Ammon's horn (tissue), 1 donor: ENCODE measurements at regions not wholly inside any gene's neighbourhood (a gene's known extent, or its start where the extent isn't known, plus 50 kb on each side); places are given as distances from the start of the nearest gene placed in this dataset.

ENCODE experiments used
- DNase-seq: peaks from one replicate; pipeline ENCODE4 v3.0.0-alpha.2; 2016; ENCODE audit warnings: low spot score

- DNase-seq: no peak
Measured at GRCh38 chr7:25982684-25983083, 169.3 kb upstream of the NFE2L3 start.

- no peak for DNase-seq
Measured at GRCh38 chr7:25985196-25985595, 166.8 kb upstream of the NFE2L3 start.

DNA sequence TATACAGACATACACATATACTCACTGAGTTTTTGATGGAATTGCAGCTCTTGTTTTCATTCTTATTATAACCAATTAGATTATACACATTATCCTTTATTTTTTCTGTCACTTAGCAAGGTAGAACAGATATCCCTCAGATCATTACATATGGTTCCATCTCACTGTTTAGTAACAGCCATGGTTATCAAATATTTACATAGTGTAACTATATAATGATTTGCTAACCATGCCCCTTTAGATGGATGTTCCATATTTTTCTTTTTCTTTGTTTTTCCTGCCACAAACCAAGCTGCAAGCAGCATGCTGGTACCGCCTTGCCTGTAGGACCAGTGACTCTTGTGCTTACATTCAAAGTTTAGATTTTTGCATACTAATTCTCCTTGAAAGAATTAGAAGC, 163.4 kb upstream of the NFE2L3 start:
- no peak for DNase-seq

DNA sequence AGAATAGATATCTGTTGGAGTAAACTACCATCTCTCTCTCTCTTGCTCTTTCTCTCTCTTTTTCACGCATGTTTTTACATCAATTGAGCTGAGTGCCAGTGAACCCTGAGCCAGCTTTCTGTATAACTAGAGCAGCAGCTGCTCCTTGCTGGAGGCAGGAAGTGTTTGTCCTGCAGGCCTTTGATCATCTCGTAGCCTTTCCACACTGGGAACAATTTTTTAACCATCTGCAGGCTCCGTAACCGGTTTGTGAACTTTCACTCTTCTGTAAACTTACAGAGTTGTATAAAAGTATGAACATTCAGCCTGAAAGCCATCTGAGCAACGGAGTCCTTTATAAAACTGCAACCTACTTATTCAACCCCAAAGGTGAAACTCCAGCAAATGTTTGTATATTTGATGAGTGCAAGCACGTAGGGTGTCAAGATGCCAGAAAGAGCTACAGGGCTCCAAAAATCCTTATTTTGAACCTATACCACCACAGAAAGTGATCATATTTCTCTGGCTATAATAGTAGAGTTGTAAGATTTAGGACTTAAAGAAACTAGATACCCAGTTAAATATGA, 162.8 kb upstream of the NFE2L3 start:
- no peak for DNase-seq

DNA sequence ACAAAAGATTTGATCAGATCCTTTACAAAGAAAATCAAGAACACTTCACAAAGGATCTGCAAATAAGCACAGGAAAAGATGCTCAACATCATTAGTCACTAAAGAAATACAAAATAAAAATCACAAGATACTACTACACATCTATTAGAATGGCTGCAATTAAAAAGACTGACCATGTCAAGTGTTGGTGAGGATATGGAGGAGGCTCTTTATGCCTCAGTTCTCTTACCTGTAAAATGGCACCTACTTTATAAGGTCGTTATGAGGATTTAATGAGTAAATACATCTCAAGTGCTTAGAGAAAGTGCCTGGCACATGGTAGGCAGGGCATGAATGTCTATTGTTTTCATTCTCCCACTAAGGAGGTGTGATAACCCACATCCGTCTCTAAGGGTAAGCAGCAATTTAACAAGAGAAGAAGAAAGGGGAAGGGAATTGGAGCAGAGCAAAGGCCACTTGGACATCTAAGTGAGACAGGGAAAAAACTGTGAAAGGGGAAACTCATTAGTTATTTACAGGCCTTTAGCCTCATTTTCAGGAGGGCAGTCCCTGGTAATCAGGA, 157.5 kb upstream of the NFE2L3 start:
- DNase-seq: no peak

- DNase-seq: no peak
Measured at GRCh38 chr7:25995216-25995615, 156.8 kb upstream of the NFE2L3 start.

GRCh38 chr7:25996006-25996408, 156.0 kb upstream of the NFE2L3 start:
- DNase-seq: no peak

DNA sequence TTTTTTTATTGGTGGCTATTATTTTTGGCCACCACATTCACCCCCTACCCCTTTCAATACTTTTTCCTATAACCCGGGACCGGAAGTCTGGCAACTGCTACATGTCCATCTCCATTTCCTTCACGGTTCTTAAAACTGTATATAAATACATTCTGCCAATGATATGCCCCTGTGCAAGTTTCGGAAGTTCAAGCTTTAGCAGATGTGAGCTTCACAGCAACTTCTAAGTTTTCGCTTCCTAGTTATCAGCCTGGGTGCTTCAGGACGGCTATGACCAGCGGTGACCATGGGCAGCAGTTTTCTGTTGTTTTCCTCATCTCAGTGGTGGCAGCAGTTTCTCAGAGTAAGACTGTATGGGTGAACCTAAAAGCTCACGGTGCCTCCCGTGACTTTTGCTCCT, 153.5 kb upstream of the NFE2L3 start:
- no peak for DNase-seq

DNA sequence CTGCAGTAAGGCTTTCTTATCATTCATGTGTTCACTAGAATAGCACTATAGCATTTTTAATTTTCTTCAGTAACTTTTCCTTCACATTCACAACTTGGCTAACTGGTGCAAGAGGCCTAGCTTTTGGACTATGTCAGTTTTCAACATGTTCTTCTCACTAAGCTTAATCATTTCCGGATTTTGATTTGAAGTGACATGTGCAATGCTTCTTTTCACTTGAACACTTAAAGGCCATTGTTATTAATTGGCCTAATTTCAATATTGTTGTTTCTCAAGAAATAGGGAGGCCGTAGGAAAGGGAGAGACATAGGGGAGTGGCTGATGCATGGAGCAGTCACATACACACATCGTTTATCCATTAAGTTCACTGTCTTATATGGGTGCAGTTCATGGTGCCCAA, 151.2 kb upstream of the NFE2L3 start:
- no peak for DNase-seq

- DNase-seq: no peak
Measured at GRCh38 chr7:26001662-26002244, 150.2 kb upstream of the NFE2L3 start.

- DNase-seq: no peak
Measured at GRCh38 chr7:26005683-26006410, 146.2 kb upstream of the NFE2L3 start.

- no peak for DNase-seq
Measured at GRCh38 chr7:26006426-26006825, 145.6 kb upstream of the NFE2L3 start.

- DNase-seq: no peak
Measured at GRCh38 chr7:26007510-26007909, 144.5 kb upstream of the NFE2L3 start.

GRCh38 chr7:26008428-26008827, 143.6 kb upstream of the NFE2L3 start:
- no peak for DNase-seq

DNA sequence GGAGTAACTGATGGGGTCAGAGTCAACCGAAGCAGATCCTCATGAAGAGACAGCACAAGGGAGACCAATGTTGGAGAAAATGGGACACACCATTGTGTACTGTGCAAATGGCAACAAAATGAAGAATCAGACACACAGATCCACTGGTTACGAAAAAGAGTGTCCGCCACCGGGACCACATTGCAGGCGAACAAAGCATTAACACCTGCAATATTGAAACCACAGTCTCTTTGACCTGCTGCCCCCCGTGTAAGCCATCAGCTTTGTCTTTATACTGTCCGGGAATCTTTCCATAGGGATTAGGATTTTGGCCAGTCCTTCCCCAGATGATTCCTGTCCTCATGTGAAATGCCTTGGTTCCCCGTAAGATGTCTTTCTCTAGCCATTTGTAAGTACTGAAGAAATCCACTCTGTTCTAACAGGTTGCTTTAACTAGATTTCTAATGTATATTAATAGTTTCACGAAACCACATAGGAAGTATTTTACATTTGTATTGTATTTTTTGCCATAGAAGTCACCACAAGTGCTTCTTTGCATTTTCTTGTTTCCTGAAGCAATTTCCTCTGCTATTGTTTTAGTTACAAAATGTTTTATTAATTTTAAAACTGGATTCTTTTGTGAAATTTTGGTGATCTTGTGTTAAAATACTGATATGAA, 140.8 kb upstream of the NFE2L3 start:
- no peak for DNase-seq

- no peak for DNase-seq
Measured at GRCh38 chr7:26013551-26014083, 138.4 kb upstream of the NFE2L3 start.

- no peak for DNase-seq
Measured at GRCh38 chr7:26022982-26023381, 129.0 kb upstream of the NFE2L3 start.

DNA sequence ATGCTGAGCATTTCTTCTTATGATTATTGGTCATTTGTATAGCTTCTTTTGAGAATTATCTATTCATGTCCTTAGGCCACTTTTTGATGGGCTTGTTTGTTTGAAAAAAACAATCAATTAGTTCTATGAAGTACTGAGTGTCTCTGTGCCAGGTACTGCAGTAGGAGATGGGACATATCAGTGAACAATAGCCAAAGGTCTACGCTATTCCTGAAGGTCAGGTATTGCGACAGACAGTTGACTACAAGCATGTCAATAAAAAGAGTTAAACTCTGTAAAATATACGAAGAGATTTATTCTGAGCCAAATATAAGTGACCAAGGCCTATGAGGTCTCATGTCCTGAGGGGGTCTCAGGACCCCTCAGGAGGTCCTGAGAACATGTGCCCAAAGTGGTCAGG, 122.1 kb upstream of the NFE2L3 start:
- DNase-seq: no peak

DNA sequence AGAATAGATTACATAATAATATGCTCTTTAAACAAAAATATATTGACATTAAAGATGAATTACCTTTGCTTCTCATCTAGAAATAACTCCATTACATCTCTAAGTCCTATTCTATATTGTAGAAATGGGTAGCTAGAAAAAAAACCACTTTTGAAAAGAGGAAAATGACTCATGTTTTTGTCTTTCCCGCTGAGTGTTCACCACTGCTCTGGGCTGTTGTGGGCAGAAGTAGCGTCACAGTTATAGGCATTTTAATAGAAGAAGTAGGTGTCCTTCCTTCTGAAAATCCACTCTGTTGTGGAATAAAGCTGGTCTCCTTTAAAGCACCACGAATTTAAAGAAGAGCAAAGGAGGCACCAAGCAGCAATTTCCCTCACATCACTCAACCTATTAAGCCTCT, 117.6 kb upstream of the NFE2L3 start:
- no peak for DNase-seq

- no peak for DNase-seq
Measured at GRCh38 chr7:26035552-26035951, 116.4 kb upstream of the NFE2L3 start.

DNA sequence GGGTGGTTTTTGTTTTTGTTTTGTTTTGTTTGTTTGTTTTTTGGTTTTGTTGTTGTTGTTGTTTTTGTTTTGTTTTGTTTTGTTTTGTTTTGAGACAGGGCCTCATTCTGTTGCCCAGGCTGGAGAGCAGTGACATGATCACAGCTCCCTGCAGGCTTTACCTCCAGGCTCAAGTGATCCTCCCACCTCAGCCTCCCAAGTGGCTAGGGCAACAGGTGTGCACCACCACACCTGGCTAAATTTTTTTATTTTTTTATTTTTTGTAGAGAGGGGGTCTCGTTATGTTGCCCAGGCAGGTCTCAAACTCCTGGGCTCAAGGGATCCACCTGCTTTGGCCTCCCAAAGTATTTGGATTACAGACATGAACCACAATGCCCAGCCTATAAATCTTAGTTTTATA, 115.9 kb upstream of the NFE2L3 start:
- DNase-seq: no peak

DNA sequence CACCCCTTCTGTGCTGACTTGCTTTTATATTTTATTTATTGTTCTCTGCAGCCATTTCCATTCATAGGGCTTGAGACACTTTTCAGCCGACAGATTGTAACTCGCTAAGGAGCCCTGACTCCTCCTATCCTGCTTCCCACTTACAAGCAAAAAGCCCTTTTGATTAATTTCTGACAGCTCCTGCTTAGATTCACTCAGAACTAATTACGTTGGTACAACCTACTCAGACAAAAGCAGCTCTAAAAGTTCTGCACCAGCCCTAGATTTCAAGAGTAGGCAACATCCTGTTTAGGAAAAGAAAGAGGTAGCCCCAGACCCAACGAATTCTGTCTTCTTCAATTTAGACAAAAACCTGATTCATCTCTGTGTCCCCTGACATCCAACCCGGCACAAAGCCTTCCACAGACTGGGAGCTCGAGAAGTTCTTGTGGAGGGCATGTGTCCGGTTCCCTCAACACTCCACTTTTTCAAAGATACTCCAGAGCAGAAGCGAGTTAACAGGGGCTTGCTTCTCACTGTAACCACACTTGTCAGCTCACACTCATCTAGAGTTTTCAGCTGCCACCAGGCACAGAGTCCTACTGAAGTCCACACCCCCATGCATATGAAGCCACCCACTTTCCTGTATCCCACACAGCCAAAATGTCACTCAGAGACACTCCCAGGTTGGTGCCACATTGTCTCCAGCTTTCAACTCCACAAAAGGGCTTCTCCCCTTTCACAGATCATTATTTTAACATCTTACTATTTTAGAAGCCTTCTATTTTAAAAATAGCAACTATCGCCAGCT, 113.6 kb upstream of the NFE2L3 start:
- no peak for DNase-seq
